ENCODE measurements at regions not wholly inside any gene's neighbourhood (a gene's known extent, or its start where the extent isn't known, plus 50 kb on each side); places are given as distances from the start of the nearest gene placed in this dataset.

- H3K27me3 Mint-ChIP-seq = peaks cover 10% of the 10 kb centered on the region
- no peak overlapping the region for H3K27ac Mint-ChIP-seq
- no peaks in the 10 kb centered on the region for H3K4me1 Mint-ChIP-seq
- no peak overlapping the region for H3K4me3 Mint-ChIP-seq
- ATAC-seq = no peak
- CTCF ChIA-PET = no interaction called here
- H3K9me3 Mint-ChIP-seq (ENCODE audit: low read depth) = no peaks in the 10 kb centered on the region
- DNase-seq = no peak
- H3K36me3 Mint-ChIP-seq = no peaks in the 10 kb centered on the region
Measured at GRCh38 chr12:88325076-88325815, 183.1 kb downstream of the TMTC3 start.

DNA sequence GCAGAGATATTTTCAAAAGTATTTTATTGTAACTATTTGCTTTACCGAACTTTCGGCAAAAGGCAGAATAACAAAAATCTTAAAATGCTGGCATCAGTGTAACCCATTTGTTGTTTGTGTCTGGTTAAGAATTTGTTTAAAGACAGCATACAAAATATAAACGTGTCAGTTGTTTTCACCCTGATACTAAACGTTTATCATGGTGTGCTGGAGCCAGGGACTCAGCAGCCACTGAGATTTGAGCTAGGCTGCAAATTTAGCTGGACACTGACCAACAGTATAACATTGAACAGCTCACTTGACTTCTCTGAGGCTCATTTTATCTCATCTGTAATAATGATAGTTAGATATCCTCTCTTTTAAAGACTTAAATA, 183.7 kb downstream of the TMTC3 start:
- DNase-seq = no peak
- CTCF ChIA-PET = no interaction called here
- no peak overlapping the region for H3K27ac Mint-ChIP-seq
- no peaks in the 10 kb centered on the region for H3K4me1 Mint-ChIP-seq
- no peaks in the 10 kb centered on the region for H3K36me3 Mint-ChIP-seq
- H3K9me3 Mint-ChIP-seq (ENCODE audit: low read depth) = no peaks in the 10 kb centered on the region
- H3K27me3 Mint-ChIP-seq = peaks cover 10% of the 10 kb centered on the region
- ATAC-seq = no peak
- no peak overlapping the region for H3K4me3 Mint-ChIP-seq

GRCh38 chr12:88327276-88327675, 185.2 kb downstream of the TMTC3 start:
- CTCF ChIA-PET = no interaction called here
- ATAC-seq (no peak), DNase-seq (no peak)

DNA sequence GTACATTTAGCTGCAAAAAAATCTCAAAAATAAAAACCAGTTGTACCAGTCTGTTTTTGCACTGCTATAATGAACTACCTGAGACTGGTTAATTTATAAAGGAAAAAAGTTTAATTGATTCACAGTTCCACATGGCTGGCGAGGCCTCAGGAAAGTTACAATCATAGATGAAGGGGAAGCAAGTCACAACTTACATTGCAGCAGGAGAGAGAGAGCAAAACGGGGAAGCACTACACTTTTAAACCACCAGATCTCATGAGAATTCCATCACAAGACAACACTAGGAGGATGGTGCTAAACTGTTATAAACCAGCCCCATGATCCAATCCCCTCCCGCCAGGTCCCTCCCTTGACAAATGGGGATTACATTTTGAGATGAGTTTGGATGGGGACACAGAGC, 186.0 kb downstream of the TMTC3 start:
- H3K4me3 Mint-ChIP-seq = no peak overlapping the region
- no peaks in the 10 kb centered on the region for H3K36me3 Mint-ChIP-seq
- H3K9me3 Mint-ChIP-seq (ENCODE audit: low read depth) = no peaks in the 10 kb centered on the region
- ATAC-seq (no peak), DNase-seq (no peak)
- CTCF ChIA-PET = no interaction called here
- H3K4me1 Mint-ChIP-seq = no peaks in the 10 kb centered on the region
- H3K27me3 Mint-ChIP-seq = peaks cover 5% of the 10 kb centered on the region
- no peak overlapping the region for H3K27ac Mint-ChIP-seq

More at GRCh38 chr12:88327276-88327675, 185.2 kb downstream of the TMTC3 start:
- H3K4me1 Mint-ChIP-seq = no peaks in the 10 kb centered on the region
- H3K9me3 Mint-ChIP-seq (ENCODE audit: low read depth) = no peaks in the 10 kb centered on the region
- no peak overlapping the region for H3K27ac Mint-ChIP-seq
- no peaks in the 10 kb centered on the region for H3K36me3 Mint-ChIP-seq
- H3K27me3 Mint-ChIP-seq = peaks cover 10% of the 10 kb centered on the region
- H3K4me3 Mint-ChIP-seq = no peak overlapping the region

DNA sequence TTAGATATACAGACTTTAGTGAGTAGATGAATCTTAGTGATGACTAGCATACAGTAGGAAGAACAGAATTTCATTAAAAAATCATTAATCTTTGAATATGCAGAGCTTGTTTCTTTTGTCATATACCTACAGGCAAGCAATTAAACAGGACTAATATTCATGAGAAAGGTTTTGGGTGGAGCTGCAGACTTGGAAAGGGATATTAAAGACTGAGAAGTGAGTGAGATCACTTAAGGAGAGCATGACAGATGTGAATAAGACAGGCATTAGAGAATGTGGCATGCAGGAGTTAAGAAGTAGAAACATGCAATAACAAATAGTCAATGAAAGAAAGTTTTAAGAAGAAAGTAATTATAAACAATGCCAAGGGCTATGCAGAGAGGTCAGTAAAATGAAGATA, 187.7 kb downstream of the TMTC3 start:
- H3K9me3 Mint-ChIP-seq (ENCODE audit: low read depth) = no peaks in the 10 kb centered on the region
- H3K4me3 Mint-ChIP-seq = no peak overlapping the region
- DNase-seq (no peak), ATAC-seq (no peak)
- H3K27ac Mint-ChIP-seq = no peak overlapping the region
- H3K4me1 Mint-ChIP-seq = no peaks in the 10 kb centered on the region
- CTCF ChIA-PET = no interaction called here
- H3K36me3 Mint-ChIP-seq = no peaks in the 10 kb centered on the region
- H3K27me3 Mint-ChIP-seq = peaks cover 5% of the 10 kb centered on the region

DNA sequence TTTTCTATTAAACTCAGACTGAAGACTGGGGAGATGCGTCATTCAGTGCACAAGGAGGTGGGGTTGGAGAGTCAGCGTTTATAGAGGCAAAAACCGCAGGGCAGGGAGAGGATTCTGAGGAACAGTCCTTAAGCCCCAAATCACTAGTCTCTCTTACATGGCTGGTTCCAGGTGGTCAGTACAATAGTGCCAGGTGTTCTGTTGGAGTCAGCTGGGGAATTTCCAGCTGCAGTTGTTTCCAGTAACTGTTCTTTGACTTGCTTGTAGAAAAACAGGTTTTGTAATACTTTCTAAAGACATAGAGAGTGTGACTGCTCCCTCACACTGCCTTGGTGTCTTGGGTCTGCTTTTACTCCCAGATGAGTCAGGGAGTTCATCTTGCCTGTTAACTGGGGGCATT, 192.2 kb downstream of the TMTC3 start:
- DNase-seq = no peak
- CTCF ChIA-PET = no interaction called here
- peaks cover 2% of the 10 kb centered on the region for H3K27me3 Mint-ChIP-seq
- no peaks in the 10 kb centered on the region for H3K4me1 Mint-ChIP-seq
- no peak overlapping the region for H3K4me3 Mint-ChIP-seq
- no peak overlapping the region for H3K27ac Mint-ChIP-seq
- ATAC-seq = no peak
- no peaks in the 10 kb centered on the region for H3K36me3 Mint-ChIP-seq
- no peaks in the 10 kb centered on the region for H3K9me3 Mint-ChIP-seq (ENCODE audit: low read depth)

- Mint-ChIP-seq H3K4me3 (no peak overlapping the region), H3K36me3 (no peaks in the 10 kb centered on the region), H3K9me3 (ENCODE audit: low read depth) (no peaks in the 10 kb centered on the region), H3K27ac (no peak overlapping the region), H3K27me3 (peaks cover 2% of the 10 kb centered on the region), H3K4me1 (no peaks in the 10 kb centered on the region)
- no peak for DNase-seq
- CTCF ChIA-PET = no interaction called here
- no peak for ATAC-seq
Measured at GRCh38 chr12:88336076-88336739, 194.1 kb downstream of the TMTC3 start.

GRCh38 chr12:88338486-88338885, 196.4 kb downstream of the TMTC3 start:
- ATAC-seq (no peak), DNase-seq (no peak)
- CTCF ChIA-PET = no interaction called here
- Mint-ChIP-seq H3K27ac (no peak overlapping the region), H3K27me3 (peaks cover 2% of the 10 kb centered on the region), H3K4me1 (no peaks in the 10 kb centered on the region), H3K36me3 (no peaks in the 10 kb centered on the region), H3K9me3 (ENCODE audit: low read depth) (no peaks in the 10 kb centered on the region), H3K4me3 (no peak overlapping the region)

DNA sequence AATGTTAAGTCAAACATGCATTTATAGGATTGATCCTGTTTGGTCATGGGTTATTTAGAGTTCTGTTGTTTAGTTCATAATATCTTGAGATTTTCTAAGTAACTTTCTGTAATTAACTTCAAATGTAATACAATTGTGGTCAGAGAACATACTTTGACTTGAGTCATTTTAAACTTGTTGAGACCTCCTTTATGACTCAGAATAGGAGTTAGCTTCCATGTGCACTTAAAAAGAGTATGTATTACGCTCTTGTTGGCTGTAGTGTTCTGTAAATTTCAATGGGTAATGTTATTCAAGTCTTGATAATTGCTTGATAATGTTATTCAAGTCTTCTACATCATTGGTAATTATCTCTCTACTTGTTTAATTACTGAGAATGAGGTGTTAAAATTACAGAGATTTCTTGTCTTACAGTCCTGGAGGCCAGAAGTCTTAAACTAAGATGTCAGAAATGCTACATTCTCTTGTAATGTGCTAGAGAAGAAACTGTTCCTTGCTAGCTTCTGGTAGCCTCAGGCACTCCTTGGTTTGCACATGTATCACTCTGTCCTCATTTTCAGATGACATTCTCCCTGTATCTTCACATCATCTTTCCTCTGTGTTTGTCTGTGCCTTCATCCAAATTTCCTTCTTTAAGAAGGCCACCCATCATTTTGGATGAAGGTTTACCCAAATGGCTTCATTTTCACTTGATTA, 197.3 kb downstream of the TMTC3 start:
- Mint-ChIP-seq H3K36me3 (no peaks in the 10 kb centered on the region), H3K9me3 (ENCODE audit: low read depth) (no peaks in the 10 kb centered on the region), H3K27me3 (peaks cover 2% of the 10 kb centered on the region), H3K4me1 (no peaks in the 10 kb centered on the region), H3K27ac (no peak overlapping the region), H3K4me3 (no peak overlapping the region)
- no peak for DNase-seq
- no peak for ATAC-seq
- CTCF ChIA-PET = no interaction called here

- H3K4me1 Mint-ChIP-seq = no peaks in the 10 kb centered on the region
- peaks cover 2% of the 10 kb centered on the region for H3K27me3 Mint-ChIP-seq
- H3K4me3 Mint-ChIP-seq = no peak overlapping the region
- H3K27ac Mint-ChIP-seq = no peak overlapping the region
- CTCF ChIA-PET = no interaction called here
- no peaks in the 10 kb centered on the region for H3K36me3 Mint-ChIP-seq
- no peaks in the 10 kb centered on the region for H3K9me3 Mint-ChIP-seq (ENCODE audit: low read depth)
- ATAC-seq (no peak), DNase-seq (no peak)
Measured at GRCh38 chr12:88339966-88340365, 197.9 kb downstream of the TMTC3 start.

- no peaks in the 10 kb centered on the region for H3K4me1 Mint-ChIP-seq
- H3K27me3 Mint-ChIP-seq = peaks cover 2% of the 10 kb centered on the region
- no peak overlapping the region for H3K27ac Mint-ChIP-seq
- CTCF ChIA-PET = interaction anchor here (1.7 kb wide), 1 partner anchor 51 kb away, joined by 5 read pairs; no protein-coding TSS in a partner anchor
- DNase-seq = no peak
- H3K4me3 Mint-ChIP-seq = no peak overlapping the region
- no peak for ATAC-seq
- no peaks in the 10 kb centered on the region for H3K36me3 Mint-ChIP-seq
- H3K9me3 Mint-ChIP-seq (ENCODE audit: low read depth) = no peaks in the 10 kb centered on the region
Measured at GRCh38 chr12:88342251-88342806, 200.2 kb downstream of the TMTC3 start.

GRCh38 chr12:88351146-88351545, 209.0 kb downstream of the TMTC3 start:
- CTCF ChIA-PET = no interaction called here

DNA sequence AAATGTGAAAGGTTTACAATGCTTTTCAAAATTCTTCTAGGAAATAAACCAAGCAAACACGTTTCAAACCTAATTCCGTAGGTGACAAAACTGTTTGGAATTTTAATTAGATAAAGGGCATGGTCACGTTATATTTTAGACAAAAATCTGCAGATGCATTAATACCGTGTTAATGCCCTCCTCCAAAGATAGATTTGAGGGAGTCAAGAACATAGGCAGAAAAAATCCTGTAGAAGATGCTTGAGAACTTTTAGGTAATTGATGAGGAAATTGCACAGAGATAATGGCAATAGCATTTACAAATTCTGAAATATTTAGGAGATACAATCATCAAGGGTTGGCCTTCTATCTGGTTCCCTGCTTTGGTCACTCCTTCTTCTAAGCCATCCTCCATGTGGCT, 212.6 kb downstream of the TMTC3 start:
- no peaks in the 10 kb centered on the region for H3K4me1 Mint-ChIP-seq
- H3K9me3 Mint-ChIP-seq (ENCODE audit: low read depth) = peaks cover 2% of the 10 kb centered on the region
- H3K4me3 Mint-ChIP-seq = no peak overlapping the region
- CTCF ChIA-PET = no interaction called here
- no peaks in the 10 kb centered on the region for H3K36me3 Mint-ChIP-seq
- no peak for DNase-seq
- H3K27me3 Mint-ChIP-seq = no peaks in the 10 kb centered on the region
- no peak overlapping the region for H3K27ac Mint-ChIP-seq
- no peak for ATAC-seq

More at GRCh38 chr12:88351146-88351545, 209.0 kb downstream of the TMTC3 start:
- Mint-ChIP-seq H3K36me3 (no peaks in the 10 kb centered on the region), H3K27me3 (no peaks in the 10 kb centered on the region), H3K4me3 (no peak overlapping the region), H3K9me3 (ENCODE audit: low read depth) (peaks cover 2% of the 10 kb centered on the region), H3K4me1 (no peaks in the 10 kb centered on the region), H3K27ac (no peak overlapping the region)
- DNase-seq = no peak
- ATAC-seq = no peak

DNA sequence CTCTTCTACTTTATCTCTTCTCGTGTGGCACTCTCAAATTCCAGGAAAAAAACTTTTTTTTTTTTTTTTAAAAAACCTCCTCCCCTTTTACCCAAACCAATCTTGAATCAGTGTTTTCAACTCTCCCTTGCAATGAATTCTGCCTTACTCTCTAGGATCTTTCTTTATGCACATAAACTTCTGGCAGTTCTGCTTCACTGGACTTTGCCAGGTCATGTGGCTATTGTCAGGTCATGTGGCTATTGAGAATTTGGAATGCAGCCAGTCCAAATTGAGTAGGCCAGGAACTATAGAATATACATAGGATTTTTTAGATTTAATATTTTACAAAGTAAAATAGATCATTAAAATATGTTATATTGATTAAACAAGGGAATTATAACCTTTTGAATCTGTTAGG, 218.2 kb downstream of the TMTC3 start:
- Mint-ChIP-seq H3K27me3 (peaks cover 8% of the 10 kb centered on the region), H3K4me1 (no peaks in the 10 kb centered on the region)
- CTCF ChIA-PET = interaction anchor here (0.7 kb wide), 1 partner anchor 164 kb away, joined by 3 read pairs; no protein-coding TSS in a partner anchor

More for the DNA sequence above, 218.2 kb downstream of the TMTC3 start:
- Mint-ChIP-seq H3K27ac (no peak overlapping the region), H3K36me3 (no peaks in the 10 kb centered on the region), H3K9me3 (ENCODE audit: low read depth) (peaks cover 2% of the 10 kb centered on the region), H3K4me3 (no peak overlapping the region)
- no peak for DNase-seq
- ATAC-seq = no peak
